Activated CD4-positive, CD25-positive, alpha-beta regulatory T cell treated with anti-CD3 and anti-CD28 coated beads, Interleukin-2, amount 50 U/mL, for 16 hours (primary cell): ENCODE measurements at regions not wholly inside any gene's neighbourhood (a gene's known extent, or its start where the extent isn't known, plus 50 kb on each side); places are given as distances from the start of the nearest gene placed in this dataset.

ENCODE experiments used
- DNase-seq: peaks from one replicate; pipeline ENCODE4 v3.0.0-alpha.2; 2020; ENCODE audit warnings: low read depth, low spot score

- no peak for DNase-seq
Measured at GRCh38 chr10:90975096-90975495, 54.2 kb upstream of the ANKRD1 start.

GRCh38 chr10:90977162-90977854 lies 56.4 kb upstream of the ANKRD1 start:
- no peak for DNase-seq

- no peak for DNase-seq
Measured at GRCh38 chr10:90977855-90978486, 57.1 kb upstream of the ANKRD1 start.

- DNase-seq: no peak
Measured at GRCh38 chr10:90982406-90983008, 61.6 kb upstream of the ANKRD1 start.

- no peak for DNase-seq
Measured at GRCh38 chr10:90983914-90984549, 63.1 kb upstream of the ANKRD1 start.

- DNase-seq: no peak
Measured at GRCh38 chr10:90984898-90985297, 64.0 kb upstream of the ANKRD1 start.

GRCh38 chr10:90985321-90985933 lies 64.5 kb upstream of the ANKRD1 start:
- DNase-seq: no peak

- no peak for DNase-seq
Measured at GRCh38 chr10:90986136-90986760, 65.4 kb upstream of the ANKRD1 start.

- no peak for DNase-seq
Measured at GRCh38 chr10:90986870-90987269, 66.0 kb upstream of the ANKRD1 start.

- DNase-seq: no peak
Measured at GRCh38 chr10:90987383-90987782, 66.5 kb upstream of the ANKRD1 start.

- DNase-seq: no peak
Measured at GRCh38 chr10:90988024-90988423, 67.1 kb upstream of the ANKRD1 start.

- no peak for DNase-seq
Measured at GRCh38 chr10:90988802-90989201, 67.9 kb upstream of the ANKRD1 start.

GRCh38 chr10:90989378-90989777 lies 68.5 kb upstream of the ANKRD1 start:
- DNase-seq: no peak

- DNase-seq: no peak
Measured at GRCh38 chr10:90992462-90992861, 71.6 kb upstream of the ANKRD1 start.

- no peak for DNase-seq
Measured at GRCh38 chr10:90993340-90993739, 72.5 kb upstream of the ANKRD1 start.

GRCh38 chr10:90997670-90998069 lies 76.8 kb upstream of the ANKRD1 start:
- no peak for DNase-seq

GRCh38 chr10:90998733-90999511 lies 78.0 kb upstream of the ANKRD1 start:
- DNase-seq: no peak

- no peak for DNase-seq
Measured at GRCh38 chr10:90999512-91000172, 78.8 kb upstream of the ANKRD1 start.

GRCh38 chr10:91000470-91000869 lies 79.6 kb upstream of the ANKRD1 start:
- no peak for DNase-seq

GRCh38 chr10:91000985-91001384 lies 80.1 kb upstream of the ANKRD1 start:
- DNase-seq: no peak
